ENCODE measurements at regions not wholly inside any gene's neighbourhood (a gene's known extent, or its start where the extent isn't known, plus 50 kb on each side); places are given as distances from the start of the nearest gene placed in this dataset.

- TF ChIP-seq EP300 (IDR thresholded peaks at IDR 0.05) (no peak), POLR2A (IDR thresholded peaks at IDR 0.05; ENCODE audit: low read length) (no peak), E2F6 (IDR thresholded peaks at IDR 0.05; ENCODE audit: borderline replicate concordance, low read depth) (no peak), FOSB (CRISPR knock-in tag; IDR thresholded peaks at IDR 0.05) (no peak), CTCF (IDR thresholded peaks at IDR 0.05) (no peak), HEYL (CRISPR knock-in tag; IDR thresholded peaks at IDR 0.05) (no peak), CHD2 (IDR thresholded peaks at IDR 0.05; ENCODE audit: low read length, partially characterized antibody) (no peak), ZC3H11A (IDR thresholded peaks at IDR 0.05) (no peak), RFX5 (IDR thresholded peaks at IDR 0.05) (no peak), ELK1 (IDR thresholded peaks at IDR 0.05; ENCODE audit: low read depth, low read length) (no peak), KDM1A (IDR thresholded peaks at IDR 0.05; ENCODE audit: low read depth) (no peak)
Observed at GRCh38 chr5:3349704-3350565, 245.7 kb upstream of the IRX1 start.

Measured in A549 (cell line).